Skeletal muscle satellite cell (primary cell): ENCODE measurements at regions not wholly inside any gene's neighbourhood (a gene's known extent, or its start where the extent isn't known, plus 50 kb on each side); places are given as distances from the start of the nearest gene placed in this dataset.

Source experiments
- H3K27me3 ChIP-seq: 2 replicates; pipeline ENCODE4 v1.7.0; 2013; ENCODE audit warnings: low read length; ENCODE audit not compliant: control insufficient read depth, insufficient read depth
- H3K36me3 ChIP-seq: 2 replicates; pipeline ENCODE4 v1.7.0; 2013; ENCODE audit warnings: mild to moderate bottlenecking, control low read depth, low read length; ENCODE audit not compliant: insufficient read depth
- H3K4me1 ChIP-seq: 2 replicates; pipeline ENCODE4 v1.7.0; 2013; ENCODE audit warnings: low read length; ENCODE audit not compliant: control insufficient read depth, insufficient read depth
- H3K4me2 ChIP-seq: 2 replicates; pipeline ENCODE4 v1.7.0; 2013; ENCODE audit warnings: mild to moderate bottlenecking, low read length
- H3K4me3 ChIP-seq: 2 replicates; pipeline ENCODE4 v1.7.0; 2013; ENCODE audit warnings: low read length
- H3K9ac ChIP-seq: 2 replicates; pipeline ENCODE4 v1.7.0; 2013; ENCODE audit warnings: mild to moderate bottlenecking, low read depth, low read length, moderate library complexity
- H3K9me3 ChIP-seq: replicated peaks from 2 replicates; pipeline ENCODE4 v1.7.0; 2013; ENCODE audit warnings: mild to moderate bottlenecking, control low read depth, low read length

DNA sequence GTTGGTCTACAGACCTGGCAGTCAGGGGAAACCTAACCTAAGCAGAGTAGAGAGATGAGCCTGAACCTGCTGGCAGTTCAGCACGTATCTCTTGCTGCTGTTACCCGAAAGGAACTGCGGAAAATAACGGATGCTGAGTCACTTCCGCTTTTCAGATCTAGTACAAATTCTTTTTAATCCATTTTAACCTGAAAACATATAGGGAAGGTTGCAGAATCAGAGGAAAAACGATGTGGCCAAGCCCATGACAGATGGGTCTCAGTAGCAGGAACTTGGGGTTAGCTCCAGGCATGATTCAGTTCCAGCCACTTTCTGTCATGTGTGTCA lies 120.7 kb upstream of the ADRA1D start:
- Histone ChIP-seq H3K27me3 (peaks cover 48% of the 10 kb centered on the region), H3K9me3 (no peaks in the 10 kb centered on the region), H3K4me3 (no peak overlapping the region), H3K4me2 (no peak overlapping the region), H3K4me1 (no peaks in the 10 kb centered on the region), H3K9ac (no peak overlapping the region), H3K36me3 (no peaks in the 10 kb centered on the region)

DNA sequence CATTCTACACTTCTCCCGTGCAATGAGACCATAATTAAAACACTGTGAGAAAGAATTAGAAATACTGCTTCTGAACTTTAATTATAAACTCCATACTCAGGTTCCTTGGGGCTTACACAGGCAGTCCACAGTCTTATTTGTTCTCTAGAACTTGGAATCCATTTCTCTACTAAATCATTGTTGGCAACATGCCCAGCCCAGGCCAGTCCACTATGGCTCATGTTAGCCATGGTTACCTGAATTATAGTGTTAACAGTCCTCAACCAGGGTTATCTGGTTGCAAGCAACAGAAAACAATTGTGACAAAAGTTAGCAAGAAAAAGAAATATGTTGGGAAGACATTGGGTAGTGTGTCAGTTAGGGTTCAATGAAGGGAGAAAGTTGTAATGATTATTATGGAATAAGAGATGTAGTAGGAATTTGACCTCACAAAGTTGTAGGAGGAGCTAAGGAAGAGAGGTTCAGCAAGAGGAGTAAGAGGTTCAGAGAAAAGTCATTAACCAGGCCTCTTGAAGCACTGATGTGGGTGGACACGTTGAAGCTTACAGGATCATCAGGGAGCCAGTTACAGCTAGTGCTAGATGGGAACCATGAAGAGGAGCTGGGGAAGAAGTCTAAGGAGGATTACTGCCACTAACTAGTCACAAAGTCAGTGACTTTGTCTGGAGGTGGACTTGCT lies 120.2 kb upstream of the ADRA1D start:
- H3K4me2 ChIP-seq = no peak overlapping the region
- no peaks in the 10 kb centered on the region for H3K9me3 ChIP-seq
- no peak overlapping the region for H3K9ac ChIP-seq
- no peak overlapping the region for H3K4me3 ChIP-seq
- H3K27me3 ChIP-seq = peaks cover 44% of the 10 kb centered on the region
- no peaks in the 10 kb centered on the region for H3K36me3 ChIP-seq
- H3K4me1 ChIP-seq = no peaks in the 10 kb centered on the region

DNA sequence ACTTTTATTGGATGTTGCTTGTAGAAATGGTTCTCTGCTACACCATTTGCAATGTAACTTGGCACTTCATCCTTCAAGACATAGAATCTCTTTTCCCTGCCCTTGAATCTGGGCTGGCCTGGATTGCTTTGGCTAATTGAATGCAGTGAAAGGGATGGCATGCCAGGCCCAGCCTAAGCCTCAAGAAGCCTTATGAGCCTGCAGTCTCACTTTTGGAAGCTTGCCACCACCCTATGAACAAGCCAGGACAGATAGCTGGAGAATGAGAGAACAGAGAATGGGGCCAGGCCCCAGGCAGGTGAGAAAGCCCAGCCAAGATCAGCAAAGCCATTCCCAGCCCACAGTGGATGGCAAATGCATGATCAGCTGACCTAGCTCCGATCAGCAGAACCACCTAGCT lies 117.0 kb upstream of the ADRA1D start:
- no peak overlapping the region for H3K4me2 ChIP-seq

DNA sequence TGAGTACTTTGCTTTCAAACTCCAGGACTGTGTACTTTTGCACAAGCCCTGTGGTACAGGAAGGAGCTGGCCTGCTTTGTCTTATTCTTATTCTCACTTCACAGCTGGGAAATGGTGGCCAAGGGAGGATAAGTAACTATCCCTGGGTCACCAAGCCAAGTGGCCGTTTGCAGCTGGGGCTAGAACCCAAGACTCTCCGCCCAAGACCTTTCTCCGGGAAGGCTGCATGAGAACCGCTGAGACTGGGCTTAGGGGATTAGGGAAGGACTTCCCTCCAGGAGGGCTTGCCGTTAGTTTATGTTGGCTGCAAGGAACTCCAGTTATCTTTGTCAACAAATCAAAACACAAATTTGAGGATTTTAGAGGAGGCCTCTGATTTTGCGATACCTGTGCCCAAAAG lies 109.5 kb upstream of the ADRA1D start:
- Histone ChIP-seq H3K9ac (no peak overlapping the region), H3K4me1 (no peaks in the 10 kb centered on the region)

More for the DNA sequence above, 117.0 kb upstream of the ADRA1D start:
- Histone ChIP-seq H3K9me3 (no peaks in the 10 kb centered on the region), H3K4me1 (no peaks in the 10 kb centered on the region), H3K9ac (no peak overlapping the region), H3K27me3 (peaks cover 22% of the 10 kb centered on the region), H3K36me3 (no peaks in the 10 kb centered on the region), H3K4me3 (no peak overlapping the region)

DNA sequence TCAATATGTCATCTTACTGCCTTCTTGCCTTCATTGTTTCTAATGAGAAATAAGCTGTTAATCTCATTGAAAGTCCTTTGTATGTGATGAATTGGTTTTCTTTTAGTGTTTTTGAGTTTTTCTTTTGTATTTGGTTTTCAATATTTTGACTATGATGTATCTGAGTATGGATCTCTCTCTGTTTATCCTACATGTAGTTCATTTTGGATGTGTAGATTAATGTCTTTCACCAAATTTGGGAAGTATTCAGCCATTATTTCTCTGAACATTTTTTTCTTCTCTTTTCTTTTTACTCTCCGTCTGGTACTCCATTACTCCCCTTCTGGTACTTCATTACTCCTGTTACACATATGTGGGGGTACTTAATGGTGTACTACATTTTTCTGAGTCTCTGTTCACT lies 103.3 kb upstream of the ADRA1D start:
- Histone ChIP-seq H3K9ac (no peak overlapping the region), H3K4me1 (no peaks in the 10 kb centered on the region), H3K4me2 (no peak overlapping the region), H3K36me3 (no peaks in the 10 kb centered on the region), H3K4me3 (no peak overlapping the region), H3K27me3 (peaks cover 62% of the 10 kb centered on the region), H3K9me3 (no peaks in the 10 kb centered on the region)

More for the DNA sequence above, 109.5 kb upstream of the ADRA1D start:
- H3K9me3 ChIP-seq = no peaks in the 10 kb centered on the region
- peaks cover 27% of the 10 kb centered on the region for H3K27me3 ChIP-seq
- H3K36me3 ChIP-seq = no peaks in the 10 kb centered on the region
- no peak overlapping the region for H3K4me3 ChIP-seq
- no peak overlapping the region for H3K4me2 ChIP-seq

DNA sequence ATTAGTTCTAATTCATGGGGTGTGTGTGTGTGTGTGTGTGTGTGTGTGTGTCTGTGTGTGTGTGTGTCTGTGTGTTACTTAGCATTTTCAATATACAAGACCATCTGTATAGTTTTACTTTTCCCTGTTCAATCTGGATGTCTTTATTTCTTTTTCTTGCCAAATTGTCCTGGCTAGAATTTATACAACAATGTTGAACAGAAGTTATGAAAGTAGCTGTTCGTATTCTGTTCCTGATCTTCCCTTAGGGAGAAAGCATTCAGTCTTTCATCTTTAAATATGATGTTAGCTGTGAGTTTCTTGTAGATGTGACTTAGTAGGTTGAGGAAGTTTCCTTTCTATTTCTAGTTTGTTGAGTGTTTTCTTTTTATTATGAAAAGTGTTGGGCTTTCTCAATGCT lies 101.0 kb upstream of the ADRA1D start:
- Histone ChIP-seq H3K27me3 (peaks cover 67% of the 10 kb centered on the region), H3K9ac (no peak overlapping the region), H3K4me1 (no peaks in the 10 kb centered on the region), H3K9me3 (no peaks in the 10 kb centered on the region), H3K36me3 (no peaks in the 10 kb centered on the region), H3K4me3 (no peak overlapping the region), H3K4me2 (no peak overlapping the region)

DNA sequence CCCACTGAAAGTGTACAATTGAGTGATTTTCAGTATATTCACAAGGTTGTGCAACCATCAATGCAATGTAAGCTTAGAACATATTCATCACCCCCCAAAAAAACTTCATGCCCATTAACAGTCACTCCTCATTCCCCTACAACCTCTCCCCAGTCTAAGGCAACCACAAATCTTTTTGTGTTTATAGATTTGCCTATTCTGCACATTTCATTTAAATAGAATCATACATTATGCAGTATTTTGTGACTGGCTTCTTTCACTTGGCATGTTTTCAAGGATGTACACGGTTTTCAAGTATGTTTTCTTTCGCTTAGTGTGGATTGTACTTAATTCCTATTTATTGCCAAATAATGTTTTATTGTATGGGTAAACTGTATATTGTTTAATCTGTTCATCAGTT lies 95.6 kb upstream of the ADRA1D start:
- Histone ChIP-seq H3K4me3 (no peak overlapping the region), H3K4me2 (no peak overlapping the region), H3K9ac (no peak overlapping the region), H3K9me3 (no peaks in the 10 kb centered on the region), H3K27me3 (peaks cover 73% of the 10 kb centered on the region), H3K36me3 (no peaks in the 10 kb centered on the region), H3K4me1 (no peaks in the 10 kb centered on the region)

DNA sequence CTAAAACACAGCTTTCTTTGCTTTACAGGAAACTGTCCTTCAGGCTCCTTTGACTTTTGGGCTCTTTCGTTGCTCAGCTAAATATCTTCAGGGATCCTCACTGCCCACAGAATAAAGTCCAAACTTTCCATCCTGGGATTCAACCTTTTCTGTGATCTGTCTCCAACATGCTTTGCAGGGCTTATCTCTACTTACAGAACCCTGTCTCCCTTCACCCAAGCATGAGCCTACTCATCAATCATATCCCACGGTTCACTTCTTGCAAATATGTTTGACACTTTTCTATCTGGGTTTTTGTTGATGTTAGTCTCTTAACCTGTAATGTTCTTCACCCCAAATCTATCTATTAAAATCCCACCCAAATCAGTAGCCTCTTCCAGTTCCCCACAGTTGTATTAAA lies 93.5 kb upstream of the ADRA1D start:
- no peak overlapping the region for H3K4me3 ChIP-seq
- no peak overlapping the region for H3K4me2 ChIP-seq
- H3K4me1 ChIP-seq = no peaks in the 10 kb centered on the region
- H3K36me3 ChIP-seq = no peaks in the 10 kb centered on the region
- no peaks in the 10 kb centered on the region for H3K9me3 ChIP-seq
- peaks cover 71% of the 10 kb centered on the region for H3K27me3 ChIP-seq
- H3K9ac ChIP-seq = no peak overlapping the region

DNA sequence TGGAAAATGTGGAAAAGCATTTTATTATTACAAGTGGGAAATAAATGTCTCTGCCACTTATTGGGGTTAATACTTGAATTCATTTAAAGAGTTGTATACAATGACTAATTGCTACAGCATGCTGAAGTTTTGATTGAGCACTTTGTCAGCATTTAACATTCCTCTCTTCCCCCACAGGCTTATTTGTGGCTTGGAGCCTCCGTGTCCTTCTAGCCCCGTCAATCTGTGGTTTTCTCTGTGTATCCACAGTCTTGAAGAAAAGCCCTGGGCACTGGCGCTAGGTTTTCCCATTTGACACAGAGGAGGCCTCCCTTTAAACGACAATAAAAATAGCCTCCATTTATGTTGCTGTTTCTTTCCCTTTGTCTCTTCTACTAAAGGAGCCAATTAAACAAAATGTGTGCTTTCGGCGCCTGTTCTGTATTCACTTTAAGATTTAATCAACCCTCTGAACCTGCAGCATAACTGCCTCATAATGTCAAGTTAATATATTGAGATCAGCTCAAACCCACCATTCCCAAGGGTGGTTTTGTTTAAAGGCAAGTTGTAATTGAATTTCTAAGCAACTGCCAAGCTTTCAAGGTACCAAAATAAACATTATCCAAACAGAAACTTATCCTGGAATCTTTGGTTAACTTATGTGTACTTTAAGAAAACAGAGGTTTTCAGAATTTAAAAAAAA lies 92.9 kb upstream of the ADRA1D start:
- H3K9me3 ChIP-seq = no peaks in the 10 kb centered on the region
- H3K4me2 ChIP-seq = no peak overlapping the region
- peaks cover 72% of the 10 kb centered on the region for H3K27me3 ChIP-seq
- no peak overlapping the region for H3K4me3 ChIP-seq
- H3K4me1 ChIP-seq = no peaks in the 10 kb centered on the region
- H3K36me3 ChIP-seq = no peaks in the 10 kb centered on the region
- H3K9ac ChIP-seq = no peak overlapping the region

DNA sequence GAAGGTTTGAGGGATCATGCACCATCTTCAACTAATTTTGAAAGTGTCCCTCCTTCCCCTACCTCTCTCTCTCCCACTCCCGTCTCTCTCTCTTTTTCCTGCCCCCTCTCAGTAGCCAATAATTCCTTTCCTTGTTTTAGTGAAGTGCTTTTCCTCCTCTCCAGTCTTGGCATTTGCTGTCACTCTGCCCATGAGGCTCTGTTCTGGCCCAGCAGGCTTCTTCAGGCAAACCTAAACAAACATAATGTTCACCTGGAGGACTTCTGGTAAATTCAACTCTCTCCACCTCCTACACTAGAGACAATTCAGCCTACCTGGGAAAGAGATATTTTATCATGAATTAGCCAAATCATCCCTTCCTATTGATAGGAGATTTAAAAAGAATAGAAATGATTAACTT lies 86.6 kb upstream of the ADRA1D start:
- Histone ChIP-seq H3K36me3 (no peaks in the 10 kb centered on the region), H3K9ac (no peak overlapping the region), H3K4me1 (no peaks in the 10 kb centered on the region), H3K4me3 (no peak overlapping the region), H3K9me3 (no peaks in the 10 kb centered on the region), H3K27me3 (peaks cover 79% of the 10 kb centered on the region), H3K4me2 (no peak overlapping the region)

DNA sequence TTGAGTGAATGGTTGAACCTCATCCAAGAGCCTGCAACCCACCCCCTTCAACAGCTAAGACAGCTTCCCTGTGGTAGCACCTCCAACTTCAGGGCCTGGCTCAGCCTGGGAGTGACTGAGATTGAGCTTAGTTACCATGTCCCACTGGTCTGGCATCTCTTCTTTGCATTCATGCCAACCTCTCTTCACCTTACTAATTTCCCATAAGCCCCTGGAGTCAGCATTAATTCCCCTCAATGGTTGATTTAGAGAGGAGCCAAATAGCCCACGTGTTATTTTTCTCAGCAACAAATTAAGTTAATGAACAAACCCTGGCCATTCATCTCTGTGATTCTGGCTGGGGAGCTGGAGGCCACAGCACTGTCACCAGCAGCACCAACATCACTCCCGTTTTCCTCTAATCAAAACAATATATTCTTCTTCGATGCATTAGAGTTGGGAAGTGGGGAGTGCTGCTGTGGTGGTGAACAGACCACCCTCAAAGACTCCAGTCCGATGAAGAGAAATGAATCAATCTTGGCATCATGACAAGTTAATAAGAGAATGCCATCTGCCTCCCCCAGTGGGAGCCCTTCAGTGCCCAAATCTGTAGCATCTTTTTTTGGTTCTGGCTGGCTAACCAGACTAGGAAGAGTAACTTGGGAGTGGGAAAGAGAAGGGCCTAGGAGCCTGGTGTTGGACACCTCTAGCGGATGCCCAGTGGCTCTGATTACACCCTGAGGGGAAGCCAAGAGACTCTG lies 83.2 kb upstream of the ADRA1D start:
- Histone ChIP-seq H3K4me3 (no peak overlapping the region), H3K9me3 (no peaks in the 10 kb centered on the region), H3K36me3 (no peaks in the 10 kb centered on the region), H3K27me3 (peaks cover 75% of the 10 kb centered on the region), H3K4me1 (no peaks in the 10 kb centered on the region), H3K4me2 (no peak overlapping the region), H3K9ac (no peak overlapping the region)
